ENCODE measurements at regions not wholly inside any gene's neighbourhood (a gene's known extent, or its start where the extent isn't known, plus 50 kb on each side); places are given as distances from the start of the nearest gene placed in this dataset.

DNA sequence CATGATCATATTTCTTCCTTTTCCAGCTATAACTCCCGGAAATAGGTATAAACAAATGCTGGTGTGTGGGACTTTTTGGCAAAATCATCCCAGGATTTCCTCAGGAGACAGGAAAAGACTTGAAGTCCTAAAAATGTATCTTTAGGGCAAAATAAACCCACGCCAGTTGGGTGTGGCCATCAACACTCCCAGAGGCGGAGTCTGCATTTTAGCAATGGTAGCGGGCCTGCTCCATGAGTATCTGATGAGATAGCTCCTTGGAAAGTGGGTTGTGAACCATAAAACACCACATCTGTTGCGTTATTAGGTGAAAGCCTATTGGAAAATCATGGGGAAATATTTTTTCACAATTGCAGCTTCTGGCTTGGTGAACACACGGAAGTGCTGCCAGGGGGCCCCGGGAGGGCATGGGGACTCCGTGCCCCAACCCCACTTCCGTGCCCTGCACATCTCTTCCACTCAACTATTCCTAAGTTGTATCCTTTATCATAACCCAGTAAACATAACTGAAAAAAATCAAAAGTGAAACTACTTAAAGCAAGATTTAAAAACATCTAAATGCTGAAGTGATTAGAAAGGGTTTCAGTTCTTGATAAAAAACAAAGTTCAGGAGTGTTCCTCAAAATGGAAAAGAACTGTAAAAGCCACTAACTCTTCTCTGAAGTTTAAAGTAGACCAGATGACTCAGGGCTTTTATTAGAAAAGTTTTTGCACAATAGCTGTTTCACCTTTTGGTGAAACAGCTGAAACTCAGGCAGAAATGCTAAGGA is 111.2 kb downstream of the LRRC70 start:
- no peaks in the 10 kb centered on the region for H3K9me3 ChIP-seq
- H3K4me3 ChIP-seq, result no peak overlapping the region
- no peak for DNase-seq
- H3K27me3 ChIP-seq, result no peaks in the 10 kb centered on the region
- no peaks in the 10 kb centered on the region for H3K4me1 ChIP-seq
- intact Hi-C loops (cut with DNase I; ENCODE audit: low total_unique reads) (no loop called here), in situ Hi-C loops (cut with MboI; ENCODE audit: low pct_ligation_motif_present in 1 of 4, low pct_unique_long_range_greater_than_20kb in 1 of 4, low sequenced_read_pairs in 3 of 4) (no loop called here)
- no peaks in the 10 kb centered on the region for H3K36me3 ChIP-seq
- no peak for TF ChIP-seq POLR2AphosphoS5 (IDR thresholded peaks at IDR 0.05)
- TF ChIP-seq POLR2A (IDR thresholded peaks at IDR 0.05), result no peak
- TF ChIP-seq, protein P1, sequence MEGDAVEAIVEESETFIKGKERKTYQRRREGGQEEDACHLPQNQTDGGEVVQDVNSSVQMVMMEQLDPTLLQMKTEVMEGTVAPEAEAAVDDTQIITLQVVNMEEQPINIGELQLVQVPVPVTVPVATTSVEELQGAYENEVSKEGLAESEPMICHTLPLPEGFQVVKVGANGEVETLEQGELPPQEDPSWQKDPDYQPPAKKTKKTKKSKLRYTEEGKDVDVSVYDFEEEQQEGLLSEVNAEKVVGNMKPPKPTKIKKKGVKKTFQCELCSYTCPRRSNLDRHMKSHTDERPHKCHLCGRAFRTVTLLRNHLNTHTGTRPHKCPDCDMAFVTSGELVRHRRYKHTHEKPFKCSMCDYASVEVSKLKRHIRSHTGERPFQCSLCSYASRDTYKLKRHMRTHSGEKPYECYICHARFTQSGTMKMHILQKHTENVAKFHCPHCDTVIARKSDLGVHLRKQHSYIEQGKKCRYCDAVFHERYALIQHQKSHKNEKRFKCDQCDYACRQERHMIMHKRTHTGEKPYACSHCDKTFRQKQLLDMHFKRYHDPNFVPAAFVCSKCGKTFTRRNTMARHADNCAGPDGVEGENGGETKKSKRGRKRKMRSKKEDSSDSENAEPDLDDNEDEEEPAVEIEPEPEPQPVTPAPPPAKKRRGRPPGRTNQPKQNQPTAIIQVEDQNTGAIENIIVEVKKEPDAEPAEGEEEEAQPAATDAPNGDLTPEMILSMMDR (IDR thresholded peaks at IDR 0.05), result no peak
- no peak for TF ChIP-seq EP300 (IDR thresholded peaks at IDR 0.05; ENCODE audit: low read depth)
- H3K27ac ChIP-seq, result no peak overlapping the region
- WGBS, 2 donors (ENCODE audit: low coverage in 1 of 2), result 67 to 78% methylated on average over 7 to 9 of the region's 9 CpGs

DNA sequence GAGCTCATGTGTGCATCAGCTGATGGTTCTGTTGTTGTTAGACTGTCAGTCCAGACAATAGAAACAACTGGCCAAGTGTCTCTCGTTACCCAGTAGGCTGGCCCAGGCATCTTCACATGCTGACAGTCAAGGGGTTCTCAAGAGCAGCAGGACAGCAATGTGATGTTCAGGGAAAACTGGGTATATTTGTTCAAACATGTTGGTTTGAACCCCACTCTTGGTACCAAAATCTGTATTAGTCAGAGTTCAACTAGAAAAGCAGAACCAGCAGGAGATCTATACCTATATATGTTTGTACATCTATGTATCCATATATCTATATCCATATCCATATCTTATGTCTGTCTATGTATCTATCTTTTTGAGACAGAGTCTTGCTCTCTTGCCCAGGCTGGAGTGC is 108.1 kb downstream of the LRRC70 start:
- in situ Hi-C loops (cut with MboI; ENCODE audit: low pct_ligation_motif_present in 1 of 4, low pct_unique_long_range_greater_than_20kb in 1 of 4, low sequenced_read_pairs in 3 of 4) (no loop called here), intact Hi-C loops (cut with DNase I; ENCODE audit: low total_unique reads) (no loop called here)
- no peaks in the 10 kb centered on the region for H3K4me1 ChIP-seq

DNA sequence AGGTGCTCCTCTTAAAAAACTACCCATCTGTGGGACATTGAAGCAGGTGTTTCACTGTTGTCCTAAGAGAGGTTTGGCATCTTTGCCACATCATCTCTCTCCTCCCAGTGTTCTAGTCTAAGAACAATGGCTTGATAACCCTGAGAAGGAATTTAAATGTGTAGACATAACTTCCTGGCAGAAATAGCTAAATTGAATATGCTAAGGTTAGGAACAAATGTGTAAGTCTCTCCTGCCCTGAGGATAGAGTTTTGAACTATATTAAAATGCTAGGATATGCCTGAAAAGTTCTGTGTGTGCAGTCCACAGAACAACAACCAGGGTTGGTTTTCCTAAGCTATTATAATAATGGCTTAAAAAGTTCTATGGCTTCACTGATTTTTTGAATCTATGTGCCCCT is 106.6 kb downstream of the LRRC70 start:
- Histone ChIP-seq H3K36me3 (no peaks in the 10 kb centered on the region), H3K27ac (no peak overlapping the region), H3K4me3 (no peak overlapping the region), H3K4me1 (no peaks in the 10 kb centered on the region), H3K9me3 (no peaks in the 10 kb centered on the region), H3K27me3 (no peaks in the 10 kb centered on the region)
- TF ChIP-seq POLR2AphosphoS5 (IDR thresholded peaks at IDR 0.05) (no peak), POLR2A (IDR thresholded peaks at IDR 0.05) (no peak), EP300 (IDR thresholded peaks at IDR 0.05; ENCODE audit: low read depth) (no peak)
- TF ChIP-seq, protein P1 (IDR thresholded peaks at IDR 0.05), result no peak
- DNase-seq, result no peak
- in situ Hi-C loops (cut with MboI; ENCODE audit: low pct_ligation_motif_present in 1 of 4, low pct_unique_long_range_greater_than_20kb in 1 of 4, low sequenced_read_pairs in 3 of 4) (no loop called here), intact Hi-C loops (cut with DNase I; ENCODE audit: low total_unique reads) (no loop called here)

More for the DNA sequence above, 108.1 kb downstream of the LRRC70 start:
- H3K36me3 ChIP-seq, result no peaks in the 10 kb centered on the region
- no peak overlapping the region for H3K27ac ChIP-seq
- DNase-seq, result no peak
- no peaks in the 10 kb centered on the region for H3K9me3 ChIP-seq
- no peaks in the 10 kb centered on the region for H3K27me3 ChIP-seq
- H3K4me3 ChIP-seq, result no peak overlapping the region
- WGBS, 2 donors (ENCODE audit: low coverage in 1 of 2), result 83% methylated on average over 1 of the region's 1 CpG; no CpG with 5 or more reads in 1 of the 2 donors
- TF ChIP-seq POLR2A (IDR thresholded peaks at IDR 0.05), result no peak
- TF ChIP-seq, protein P1 (IDR thresholded peaks at IDR 0.05), result no peak
- no peak for TF ChIP-seq EP300 (IDR thresholded peaks at IDR 0.05; ENCODE audit: low read depth)
- no peak for TF ChIP-seq POLR2AphosphoS5 (IDR thresholded peaks at IDR 0.05)

DNA sequence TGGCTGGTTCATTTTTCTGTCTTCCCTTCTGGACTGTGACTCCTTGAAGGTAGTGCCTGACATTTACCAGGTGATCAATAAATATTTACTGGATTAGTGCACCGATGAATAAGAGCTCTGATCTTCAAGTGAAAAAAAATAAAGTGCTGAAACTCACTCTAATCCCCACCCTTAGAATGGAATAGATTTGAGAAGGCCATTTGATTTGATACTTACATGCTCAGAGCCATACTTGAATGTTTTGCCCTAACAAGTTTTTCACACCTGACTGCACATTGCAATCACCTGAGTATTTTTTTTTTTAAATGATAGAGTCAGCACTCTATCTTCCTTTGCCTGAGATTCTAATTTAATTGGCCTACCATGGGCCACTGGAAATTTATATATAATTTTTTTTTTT is 105.7 kb downstream of the LRRC70 start:
- no peak overlapping the region for H3K27ac ChIP-seq
- in situ Hi-C loops (cut with MboI; ENCODE audit: low pct_ligation_motif_present in 1 of 4, low pct_unique_long_range_greater_than_20kb in 1 of 4, low sequenced_read_pairs in 3 of 4), result no loop called here
- intact Hi-C loops (cut with DNase I; ENCODE audit: low total_unique reads), result no loop called here

DNA sequence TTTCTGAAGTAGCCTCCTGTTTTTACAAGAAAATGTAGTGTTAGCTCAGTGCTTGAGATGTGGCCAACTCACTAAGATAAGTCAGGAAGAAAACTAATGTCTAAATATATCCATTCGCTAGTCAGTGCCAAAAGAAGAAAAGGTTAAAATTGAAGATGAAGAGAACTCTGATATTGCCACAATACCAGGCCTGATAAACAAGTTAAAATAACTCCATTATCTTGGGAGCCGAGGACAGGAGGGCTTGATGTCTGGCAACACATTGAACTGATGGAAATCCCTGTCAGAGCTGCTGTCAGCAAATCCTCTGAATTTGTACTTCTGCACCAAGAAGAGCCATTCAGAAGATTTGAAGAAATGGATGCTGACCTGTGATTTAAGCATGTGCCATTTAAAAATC is 103.4 kb downstream of the LRRC70 start:
- H3K4me1 ChIP-seq, result no peaks in the 10 kb centered on the region
- TF ChIP-seq EP300 (IDR thresholded peaks at IDR 0.05; ENCODE audit: low read depth) (no peak), POLR2A (IDR thresholded peaks at IDR 0.05) (no peak), POLR2AphosphoS5 (IDR thresholded peaks at IDR 0.05) (no peak)
- TF ChIP-seq, protein P1 (IDR thresholded peaks at IDR 0.05), result no peak
- H3K4me3 ChIP-seq, result no peak overlapping the region
- no peaks in the 10 kb centered on the region for H3K27me3 ChIP-seq
- 81 to 83% methylated on average over 1 to 2 of the region's 2 CpGs for WGBS, 2 donors (ENCODE audit: low coverage in 1 of 2)
- DNase-seq, result no peak
- no peaks in the 10 kb centered on the region for H3K36me3 ChIP-seq
- peaks cover 0 to 4% of the 10 kb centered on the region in 2 donors for H3K9me3 ChIP-seq
- H3K27ac ChIP-seq, result no peak overlapping the region
- intact Hi-C loops (cut with DNase I; ENCODE audit: low total_unique reads), result no loop called here
- in situ Hi-C loops (cut with MboI; ENCODE audit: low pct_ligation_motif_present in 1 of 4, low pct_unique_long_range_greater_than_20kb in 1 of 4, low sequenced_read_pairs in 3 of 4), result no loop called here

More for the DNA sequence above, 105.7 kb downstream of the LRRC70 start:
- no peaks in the 10 kb centered on the region for H3K36me3 ChIP-seq
- no peak for TF ChIP-seq POLR2A (IDR thresholded peaks at IDR 0.05)
- H3K9me3 ChIP-seq, result peaks cover 0 to 1% of the 10 kb centered on the region in 2 donors
- no peak for DNase-seq
- WGBS, 2 donors (ENCODE audit: low coverage in 1 of 2), result 69% methylated on average over 1 of the region's 1 CpG; no CpG with 5 or more reads in 1 of the 2 donors
- H3K4me1 ChIP-seq, result no peaks in the 10 kb centered on the region
- H3K4me3 ChIP-seq, result no peak overlapping the region
- H3K27me3 ChIP-seq, result no peaks in the 10 kb centered on the region

All from transverse colon (tissue), 4 donors.